AG09319 (cell line): ENCODE measurements at regions not wholly inside any gene's neighbourhood (a gene's known extent, or its start where the extent isn't known, plus 50 kb on each side); places are given as distances from the start of the nearest gene placed in this dataset.

Source experiments
- DNase-seq: peaks from one replicate; pipeline ENCODE4 v3.0.0-alpha.2; 2010; ENCODE audit warnings: low read depth; ENCODE audit errors: extremely low read depth
- TF ChIP-seq, protein P1 (sequence below): IDR thresholded peaks from 2 replicates; pipeline ENCODE4 v1.5.1; 2011; ENCODE audit warnings: low read depth, mild to moderate bottlenecking, inconsistent platforms, low read length, moderate library complexity

DNA sequence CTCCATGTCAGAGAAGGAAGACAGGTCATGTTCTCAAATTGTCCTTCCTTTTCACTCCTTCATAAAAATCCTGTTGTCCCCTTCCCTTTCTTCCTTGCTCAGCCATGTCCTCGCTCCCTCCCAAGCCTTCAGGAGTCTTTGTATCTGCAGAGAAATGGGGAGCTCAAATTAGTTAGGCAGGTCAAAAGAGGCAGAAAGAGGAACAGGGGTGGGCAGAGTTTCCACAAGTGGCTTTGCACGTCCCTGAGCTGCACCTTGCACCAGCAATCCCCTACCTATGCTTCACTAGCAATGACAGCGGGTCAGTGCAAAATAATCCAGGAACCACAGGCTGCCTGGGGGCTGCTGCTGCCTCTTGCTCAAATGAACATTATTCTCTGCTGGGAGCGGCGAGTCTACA lies 152.1 kb upstream of the ITGA6 start:
- DNase-seq: no peak
- TF ChIP-seq, protein P1, sequence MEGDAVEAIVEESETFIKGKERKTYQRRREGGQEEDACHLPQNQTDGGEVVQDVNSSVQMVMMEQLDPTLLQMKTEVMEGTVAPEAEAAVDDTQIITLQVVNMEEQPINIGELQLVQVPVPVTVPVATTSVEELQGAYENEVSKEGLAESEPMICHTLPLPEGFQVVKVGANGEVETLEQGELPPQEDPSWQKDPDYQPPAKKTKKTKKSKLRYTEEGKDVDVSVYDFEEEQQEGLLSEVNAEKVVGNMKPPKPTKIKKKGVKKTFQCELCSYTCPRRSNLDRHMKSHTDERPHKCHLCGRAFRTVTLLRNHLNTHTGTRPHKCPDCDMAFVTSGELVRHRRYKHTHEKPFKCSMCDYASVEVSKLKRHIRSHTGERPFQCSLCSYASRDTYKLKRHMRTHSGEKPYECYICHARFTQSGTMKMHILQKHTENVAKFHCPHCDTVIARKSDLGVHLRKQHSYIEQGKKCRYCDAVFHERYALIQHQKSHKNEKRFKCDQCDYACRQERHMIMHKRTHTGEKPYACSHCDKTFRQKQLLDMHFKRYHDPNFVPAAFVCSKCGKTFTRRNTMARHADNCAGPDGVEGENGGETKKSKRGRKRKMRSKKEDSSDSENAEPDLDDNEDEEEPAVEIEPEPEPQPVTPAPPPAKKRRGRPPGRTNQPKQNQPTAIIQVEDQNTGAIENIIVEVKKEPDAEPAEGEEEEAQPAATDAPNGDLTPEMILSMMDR: no peak

DNA sequence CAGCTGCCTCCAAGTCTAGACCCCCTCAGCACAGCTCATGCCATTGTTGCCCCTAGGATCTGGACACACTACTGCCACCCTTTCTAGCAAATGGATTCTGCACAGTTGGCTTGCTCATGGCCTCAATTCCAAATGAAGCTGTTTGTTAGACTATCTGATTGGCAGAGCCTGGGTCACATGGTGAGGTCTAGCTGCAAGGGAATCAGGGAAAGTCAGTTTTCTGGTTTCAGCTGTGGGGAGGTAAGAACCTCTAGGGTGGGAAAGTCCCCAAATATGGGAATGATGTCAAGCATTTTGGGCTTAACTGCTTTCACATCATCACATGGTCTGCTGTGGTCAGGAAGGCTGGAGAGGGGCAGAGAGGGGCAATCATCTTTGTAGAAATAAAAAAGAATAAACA lies 150.4 kb upstream of the ITGA6 start:
- TF ChIP-seq, protein P1: no peak
- DNase-seq: no peak

DNA sequence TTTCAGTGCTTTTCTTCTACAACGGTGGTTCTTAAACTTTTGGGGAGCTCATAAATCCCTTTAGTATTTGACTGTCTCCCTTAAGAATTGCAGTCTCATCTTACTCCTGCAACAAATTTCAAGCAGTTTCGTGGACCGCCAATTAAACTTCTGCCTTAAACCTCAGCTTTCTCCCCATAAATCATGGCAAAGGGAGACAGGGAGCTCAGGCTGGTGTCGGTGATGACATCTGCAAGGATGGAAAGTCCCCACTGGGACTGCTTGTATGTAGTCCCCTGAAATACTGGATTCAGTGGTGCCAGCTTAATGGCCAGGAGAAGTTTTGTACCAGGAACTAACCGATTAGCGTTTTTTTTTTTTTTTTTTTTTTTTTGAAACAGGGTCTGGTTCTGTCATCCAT lies 148.7 kb upstream of the ITGA6 start:
- TF ChIP-seq, protein P1: no peak

DNA sequence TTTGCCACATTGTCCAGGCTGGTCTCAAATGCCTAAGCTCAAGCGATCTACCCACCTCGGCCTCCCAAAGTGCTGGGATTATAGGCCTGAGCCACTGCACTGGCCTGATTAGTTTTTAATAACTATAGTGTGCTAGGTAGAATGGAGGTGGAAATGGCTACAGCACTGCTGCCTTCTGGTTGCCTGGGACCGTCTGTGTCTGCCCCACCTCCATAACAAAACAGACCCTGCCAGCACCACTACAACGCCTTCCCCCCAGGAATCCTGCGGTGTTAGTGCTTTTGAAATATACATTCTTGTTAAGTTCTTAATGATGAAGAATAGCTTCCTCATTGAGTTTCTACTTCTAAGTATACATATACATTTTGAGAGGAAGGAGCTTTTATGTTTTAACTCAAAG lies 148.2 kb upstream of the ITGA6 start:
- DNase-seq: no peak
- TF ChIP-seq, protein P1: no peak

More for the DNA sequence above, 148.7 kb upstream of the ITGA6 start:
- DNase-seq: no peak

DNA sequence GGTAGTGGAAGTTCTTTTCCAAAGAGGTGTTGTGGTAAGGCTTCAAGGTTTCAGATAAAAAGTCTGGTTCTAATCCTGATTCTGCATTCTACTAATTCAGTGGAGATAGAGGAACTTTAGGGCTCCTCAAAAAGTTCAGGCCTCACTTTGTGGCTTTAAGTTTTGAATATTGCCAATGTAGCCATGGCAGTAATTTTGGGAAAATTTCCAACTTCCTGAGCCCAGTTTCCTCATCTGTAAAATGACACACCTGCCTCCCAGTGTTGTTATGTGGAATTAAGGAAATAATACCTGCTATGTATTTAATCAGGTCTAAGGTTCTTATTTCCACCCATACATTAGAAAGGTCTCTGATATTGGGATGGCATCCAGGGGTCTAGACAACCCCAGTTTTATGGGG lies 147.6 kb upstream of the ITGA6 start:
- no peak for DNase-seq
- TF ChIP-seq, protein P1: no peak

DNA sequence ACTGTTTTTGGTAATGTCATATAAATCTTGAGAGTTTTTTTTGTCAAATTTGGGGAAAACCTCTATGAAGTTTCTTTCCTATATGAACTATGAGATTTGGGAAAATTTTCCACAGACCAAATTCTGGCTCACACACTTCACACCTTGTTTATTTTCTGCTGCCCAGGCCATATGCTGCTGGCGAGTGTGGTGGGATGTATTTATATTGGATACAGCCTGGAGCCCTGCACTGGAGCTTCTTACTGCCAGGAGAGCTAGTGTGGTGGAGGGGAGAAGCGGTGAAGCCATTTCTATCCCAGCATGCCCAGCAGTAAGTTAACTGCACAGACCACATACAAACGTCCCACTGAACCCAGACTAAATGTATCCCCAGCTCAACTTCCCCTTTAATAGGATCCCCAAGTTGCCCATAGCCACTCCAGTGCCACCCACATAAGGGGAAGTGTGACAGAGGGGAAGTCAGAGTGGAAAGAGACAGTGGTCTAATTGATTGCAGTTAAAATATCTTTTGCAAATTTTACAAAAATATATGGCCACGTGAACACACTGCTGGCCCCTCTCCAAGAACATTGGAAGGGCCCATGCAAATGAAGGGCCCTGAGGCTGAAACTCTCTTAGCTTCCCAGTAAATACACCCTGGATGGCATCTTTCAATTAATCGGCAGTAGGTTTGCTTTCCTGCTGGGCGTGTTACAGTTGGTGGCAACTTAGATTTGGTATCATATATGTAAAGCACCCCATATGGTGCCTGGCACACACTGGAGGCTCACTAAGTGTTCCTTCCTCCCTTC lies 146.6 kb upstream of the ITGA6 start:
- DNase-seq: no peak
- TF ChIP-seq, protein P1: no peak

DNA sequence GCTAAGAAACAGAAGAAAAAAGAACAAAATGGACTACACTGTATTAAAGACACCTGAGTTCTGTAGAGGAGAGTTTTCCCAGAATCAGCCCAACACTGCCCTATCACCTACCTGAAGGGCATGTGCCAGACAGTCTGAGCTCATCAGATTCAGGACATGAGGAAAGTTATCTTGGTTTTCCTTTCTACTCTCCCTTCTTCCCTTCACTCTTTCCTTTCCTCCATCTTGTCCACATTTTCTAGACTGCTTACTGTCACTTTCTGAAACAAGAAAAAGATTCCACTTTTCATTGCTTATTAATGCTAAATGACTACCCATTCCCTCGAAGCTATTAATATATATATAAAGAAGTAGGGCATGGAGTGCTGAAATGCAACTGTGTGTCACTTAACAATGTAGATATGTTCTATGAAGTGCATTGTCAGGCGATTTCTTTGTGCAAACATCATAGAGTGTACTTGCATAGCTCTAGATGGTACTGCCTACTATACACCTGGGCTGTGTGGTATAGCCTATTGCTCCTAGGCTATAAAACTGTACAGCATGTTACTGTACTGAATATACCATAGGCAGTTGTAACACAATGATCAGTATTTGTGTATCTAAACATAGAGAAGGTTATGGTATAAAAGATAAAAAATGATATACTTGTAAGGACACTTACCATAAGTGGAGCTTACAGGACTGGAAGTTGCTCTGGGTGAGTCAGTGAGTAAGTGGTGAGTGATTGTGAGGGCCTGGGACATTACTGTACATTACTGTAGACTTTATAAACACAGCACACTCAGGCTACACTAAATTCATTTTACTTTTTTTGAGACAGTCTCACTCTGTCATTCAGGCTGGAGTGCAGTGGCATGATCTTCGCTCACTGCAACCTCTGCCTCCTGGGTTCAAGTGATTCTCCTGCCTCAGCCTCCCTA lies 145.5 kb upstream of the ITGA6 start:
- DNase-seq: no peak
- TF ChIP-seq, protein P1: no peak
